ENCODE measurements at regions not wholly inside any gene's neighbourhood (a gene's known extent, or its start where the extent isn't known, plus 50 kb on each side); places are given as distances from the start of the nearest gene placed in this dataset.
"Not testable (repeated sequence)": the region's sequence is repeated elsewhere in the genome, so short reads cannot be mapped to it uniquely, and the experiment has no call there.

DNA sequence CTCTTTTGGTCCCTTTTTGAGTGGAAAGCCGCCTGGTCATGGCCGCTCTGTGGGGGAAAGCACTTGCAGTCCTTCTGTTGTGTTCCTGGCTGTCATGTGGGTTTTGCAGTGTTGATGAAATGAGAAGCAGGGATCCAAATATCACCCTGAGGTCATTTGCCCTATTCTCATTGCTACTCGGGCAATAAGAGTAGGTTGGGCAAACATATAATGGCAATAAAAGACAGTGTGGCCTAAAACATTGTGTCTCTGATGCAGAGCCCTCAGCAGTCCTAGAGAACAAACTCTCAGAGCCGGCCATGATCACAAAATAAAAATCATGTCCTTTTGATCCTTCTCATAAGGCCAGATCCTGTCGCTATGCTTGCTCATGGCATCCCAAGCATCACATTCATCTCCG, 361.1 kb upstream of the KLF4 start:
- no peak for DNase-seq

DNA sequence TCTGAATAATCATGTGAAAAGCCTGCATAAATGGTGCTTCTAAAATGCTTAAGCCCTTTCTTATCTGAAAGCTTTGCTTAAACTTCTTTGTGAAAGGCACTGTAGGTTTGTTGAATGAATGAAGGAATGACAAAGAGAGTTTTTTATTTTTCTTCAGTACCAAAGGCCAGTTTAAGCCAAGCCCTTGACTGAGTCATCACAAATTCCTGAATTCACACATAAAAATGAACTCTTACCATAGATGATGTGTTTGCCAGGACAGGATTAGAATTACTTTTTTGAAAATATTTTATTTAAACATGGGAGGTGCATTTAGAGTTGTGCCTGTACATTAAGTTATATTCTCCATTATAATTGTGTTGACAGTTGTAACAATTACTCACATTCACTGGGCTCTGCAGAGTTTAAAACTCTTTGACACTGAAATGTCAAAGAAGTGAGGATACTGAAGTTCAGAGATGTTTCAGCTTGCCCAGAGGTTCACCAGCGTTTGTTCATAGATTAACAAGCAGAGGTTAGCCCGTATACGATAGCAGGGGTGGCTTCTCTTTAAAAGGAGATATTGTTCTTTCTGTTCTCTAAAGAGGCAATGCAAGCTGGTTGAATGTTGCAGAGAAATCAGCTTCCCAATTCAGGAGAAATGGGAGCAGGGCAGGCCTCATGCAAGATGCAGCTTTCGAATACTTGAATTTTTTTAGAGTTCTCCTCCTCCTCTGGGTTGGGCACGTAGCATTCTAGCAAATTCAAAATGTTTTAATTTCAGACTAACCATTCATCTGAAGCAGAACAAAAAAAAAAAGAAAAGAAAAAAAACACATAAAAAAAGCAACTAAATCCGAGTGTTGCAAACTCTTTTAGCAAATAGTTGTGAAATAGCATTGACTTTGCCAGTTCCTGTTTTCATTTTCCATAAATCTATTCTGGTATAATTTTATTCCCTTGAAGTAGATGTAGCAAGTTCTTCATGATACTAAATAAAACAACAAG, 358.7 kb upstream of the KLF4 start:
- no peak for DNase-seq

DNA sequence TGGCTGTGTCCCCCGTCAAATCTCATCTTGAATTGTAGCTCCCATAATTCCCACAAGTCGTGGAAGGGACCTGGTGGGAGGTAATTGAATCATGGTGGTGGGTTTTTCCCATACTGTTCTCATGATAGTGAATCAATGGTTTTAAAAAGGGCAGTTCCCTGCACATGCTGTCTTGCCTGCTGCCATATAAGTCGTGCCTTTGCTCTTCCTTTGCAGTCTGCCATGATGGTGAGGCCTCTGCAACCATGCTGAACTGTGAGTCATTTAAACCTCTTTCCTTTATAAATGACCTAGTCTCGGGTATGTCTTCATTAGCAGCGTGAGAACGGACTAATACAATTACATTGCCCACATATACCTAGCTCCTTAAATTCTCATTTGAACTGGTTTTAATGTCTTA, 353.0 kb upstream of the KLF4 start:
- no peak for DNase-seq

DNA sequence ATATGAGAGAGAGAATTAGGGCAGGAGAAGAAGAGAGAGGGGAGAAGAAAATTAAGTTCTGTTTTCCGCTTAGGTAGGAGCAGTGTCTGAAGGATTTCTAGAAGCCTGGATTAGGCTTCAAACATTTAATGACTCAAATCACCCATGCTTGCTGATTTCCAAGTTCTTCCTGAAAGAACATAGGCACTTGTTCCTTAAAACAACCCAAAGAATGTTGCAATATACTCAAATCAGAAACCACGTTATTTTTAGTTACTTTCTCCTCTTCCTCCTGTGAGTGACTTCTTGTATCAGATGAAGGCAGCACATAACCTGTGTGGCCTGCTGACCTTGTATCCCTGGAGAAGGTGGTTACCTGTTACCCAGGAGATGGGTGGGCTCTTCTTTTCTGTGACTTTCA, 351.5 kb upstream of the KLF4 start:
- DNase-seq: no peak

DNA sequence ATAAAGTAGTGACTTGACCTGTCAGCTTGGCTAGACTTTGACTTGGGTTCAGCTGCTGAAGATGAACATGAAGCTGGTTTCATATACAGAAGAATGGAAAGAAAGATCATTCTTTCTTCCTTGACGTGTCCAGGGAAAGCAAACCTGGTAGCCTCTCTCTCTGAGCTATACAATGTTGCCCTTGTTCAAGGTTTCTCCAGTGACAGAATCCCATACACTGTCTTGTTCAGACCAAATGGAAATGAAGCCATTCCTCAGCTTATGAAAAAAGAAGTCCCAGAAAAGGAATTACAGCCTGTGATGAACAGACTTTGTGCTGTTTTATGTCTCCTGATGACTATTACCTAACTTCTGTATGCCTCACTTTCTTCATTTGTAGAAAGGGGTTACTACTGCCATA, 349.8 kb upstream of the KLF4 start:
- DNase-seq: no peak

DNA sequence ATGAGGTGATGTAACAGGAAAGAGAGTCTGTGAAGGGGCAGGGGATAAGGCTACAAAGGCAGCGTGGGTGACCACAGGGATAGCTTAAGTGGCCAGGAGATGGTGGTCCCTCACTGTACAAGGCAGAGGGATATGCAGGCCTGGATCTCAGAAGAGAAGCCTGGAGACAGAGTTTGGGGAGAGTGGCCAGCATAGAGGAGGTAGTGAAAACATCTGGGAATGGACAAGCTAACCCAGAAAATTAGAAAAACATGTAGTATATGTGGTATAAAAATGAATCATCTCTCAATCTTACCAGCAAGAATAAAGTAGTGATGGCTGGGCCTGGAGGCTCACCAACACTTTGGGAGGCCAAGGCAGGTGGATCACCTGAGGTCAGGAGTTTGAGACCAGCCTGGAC, 349.2 kb upstream of the KLF4 start:
- DNase-seq: no peak

DNA sequence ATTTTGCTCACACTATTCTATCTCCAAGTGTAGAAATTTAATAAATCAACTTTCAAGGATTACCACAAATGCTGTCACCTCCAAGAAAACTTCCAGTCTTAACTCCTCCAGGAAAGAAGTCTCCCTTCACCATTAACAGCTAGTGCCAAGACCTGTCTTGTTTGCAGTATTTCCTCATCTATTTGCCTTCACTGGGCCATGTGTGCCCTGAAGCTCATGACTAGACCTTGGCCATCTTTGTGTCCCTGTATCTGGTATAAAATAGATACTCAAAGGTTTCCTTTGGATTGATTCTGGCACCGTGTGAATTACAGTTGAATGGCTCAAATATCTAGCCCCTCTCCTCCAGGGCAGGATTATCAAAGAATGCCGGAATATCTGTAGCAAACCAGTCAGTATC, 346.7 kb upstream of the KLF4 start:
- no peak for DNase-seq

DNA sequence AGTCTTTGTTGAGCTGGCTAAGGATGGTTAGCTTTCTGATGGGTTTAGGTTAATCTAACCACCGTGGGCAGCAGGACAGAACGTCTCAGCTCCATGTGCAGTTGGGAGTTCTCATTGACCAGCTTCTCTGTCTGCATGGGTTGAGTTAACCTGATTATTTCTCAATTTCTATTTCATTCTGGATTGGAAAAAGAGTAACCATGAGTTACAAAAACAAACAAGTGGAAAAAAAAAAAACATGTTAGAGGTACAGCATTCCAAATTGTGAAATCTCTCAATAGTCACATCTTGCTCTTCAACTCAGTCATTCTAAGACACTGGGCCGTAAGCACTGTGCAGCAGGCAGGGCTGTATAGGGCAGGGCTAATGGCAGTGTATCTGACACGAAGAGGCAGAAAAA, 343.7 kb upstream of the KLF4 start:
- DNase-seq: no peak

DNA sequence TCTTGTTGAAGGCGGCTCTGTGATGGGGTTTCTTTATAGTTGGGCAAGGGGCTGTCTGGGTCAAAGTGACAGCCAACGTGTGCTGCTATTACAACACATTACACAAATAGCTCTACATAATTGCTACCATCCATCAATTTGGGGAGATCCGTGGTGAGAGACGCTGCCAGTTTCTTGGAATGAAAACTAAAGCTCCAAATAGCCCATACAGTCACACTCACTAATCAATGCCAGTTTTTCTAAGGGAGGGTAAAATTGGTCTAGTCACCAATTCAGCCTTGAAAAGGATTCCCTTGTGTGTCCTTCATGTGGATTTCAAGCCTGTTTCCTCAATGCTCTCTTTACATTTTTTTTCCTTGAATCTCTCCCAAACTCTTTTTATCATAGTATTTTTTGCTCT, 343.3 kb upstream of the KLF4 start:
- DNase-seq: no peak

DNA sequence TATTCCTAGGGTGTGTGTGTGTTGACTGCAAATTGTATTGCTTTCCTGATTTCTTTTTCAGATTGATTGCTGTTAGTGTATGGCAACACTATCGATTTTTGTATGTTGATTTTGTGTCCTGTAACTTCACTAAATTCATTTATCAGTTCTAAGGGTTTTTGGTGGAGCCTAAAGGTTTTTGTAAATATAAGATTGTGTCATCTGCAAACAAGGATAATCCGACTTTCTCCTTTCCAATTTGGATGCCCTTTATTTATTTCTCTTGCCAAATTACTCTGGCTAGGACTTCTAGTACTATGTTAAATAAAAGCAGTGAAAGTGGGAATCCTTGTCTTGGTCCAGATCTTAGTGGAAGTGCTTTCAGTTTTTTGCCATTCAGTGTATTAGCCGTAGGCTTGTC, 340.9 kb upstream of the KLF4 start:
- DNase-seq: no peak

DNA sequence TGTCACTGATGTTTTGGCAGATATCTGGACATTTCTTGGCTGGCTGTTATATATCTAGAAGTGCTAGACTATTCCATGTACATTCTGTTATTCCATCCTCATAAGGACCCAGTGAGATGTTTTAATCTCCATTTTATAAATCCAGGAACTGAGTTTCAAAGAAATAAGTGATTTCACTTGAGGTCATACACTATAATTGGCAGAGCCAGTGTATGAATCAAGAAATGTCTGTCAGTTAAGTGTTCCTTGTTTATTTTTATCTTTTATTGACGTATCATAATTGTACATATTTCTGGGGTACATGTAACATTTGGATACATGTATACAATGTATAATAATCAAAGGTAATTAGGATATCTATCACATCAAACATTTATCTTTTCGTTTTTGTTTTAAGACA, 338.3 kb upstream of the KLF4 start:
- no peak for DNase-seq

DNA sequence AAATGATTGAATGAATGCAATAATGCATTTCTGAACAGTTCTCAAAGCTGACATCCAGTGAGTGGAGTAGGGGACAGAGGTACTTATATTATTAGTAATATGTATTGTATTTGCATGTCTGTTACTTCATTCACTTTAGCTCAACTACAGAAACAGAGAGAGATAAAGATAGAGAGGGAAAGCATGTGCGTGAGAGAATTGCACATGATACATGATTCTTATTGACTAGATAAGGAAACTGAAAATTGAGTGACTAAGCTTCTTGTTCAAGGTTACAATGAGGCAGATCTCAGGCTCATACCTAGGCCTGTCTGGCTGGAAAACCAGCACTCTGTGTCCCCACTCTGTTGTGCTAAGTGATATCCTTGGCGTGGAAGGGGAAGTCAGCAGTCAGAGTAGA, 337.7 kb upstream of the KLF4 start:
- no peak for DNase-seq

DNA sequence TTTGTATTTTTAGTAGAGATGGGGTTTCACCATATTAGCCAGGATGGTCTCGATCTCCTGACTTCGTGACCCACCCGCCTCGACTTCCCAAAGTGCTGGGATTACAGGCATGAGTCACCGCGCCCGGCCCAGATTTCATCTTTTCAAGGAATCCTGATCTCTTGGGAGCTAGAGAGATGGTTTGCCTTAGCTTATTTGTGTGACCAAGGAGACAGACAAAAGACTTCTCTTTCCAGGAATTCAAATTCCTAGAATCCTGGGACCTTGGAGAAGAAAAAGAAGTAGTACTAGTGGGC, 337.1 kb upstream of the KLF4 start:
- not testable (repeated sequence) for DNase-seq

DNA sequence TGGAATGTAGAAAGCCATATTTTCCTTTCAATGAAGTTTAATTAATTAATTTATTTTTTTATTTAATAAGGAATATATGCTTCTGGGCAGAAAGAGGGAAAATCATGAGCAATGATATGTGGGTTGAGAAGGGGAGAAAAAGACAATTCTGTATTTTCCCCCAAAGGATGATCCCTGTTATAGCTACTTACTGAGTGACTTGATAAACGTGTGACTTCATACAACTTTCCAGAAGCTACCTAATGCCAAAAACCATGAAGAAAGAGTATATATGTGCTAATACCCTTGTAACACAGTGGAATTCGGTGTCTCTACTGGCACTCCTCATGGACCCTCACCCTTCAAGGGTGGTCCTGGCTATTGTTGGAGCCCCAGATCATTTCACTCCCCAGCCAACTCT, 335.0 kb upstream of the KLF4 start:
- DNase-seq: no peak

DNA sequence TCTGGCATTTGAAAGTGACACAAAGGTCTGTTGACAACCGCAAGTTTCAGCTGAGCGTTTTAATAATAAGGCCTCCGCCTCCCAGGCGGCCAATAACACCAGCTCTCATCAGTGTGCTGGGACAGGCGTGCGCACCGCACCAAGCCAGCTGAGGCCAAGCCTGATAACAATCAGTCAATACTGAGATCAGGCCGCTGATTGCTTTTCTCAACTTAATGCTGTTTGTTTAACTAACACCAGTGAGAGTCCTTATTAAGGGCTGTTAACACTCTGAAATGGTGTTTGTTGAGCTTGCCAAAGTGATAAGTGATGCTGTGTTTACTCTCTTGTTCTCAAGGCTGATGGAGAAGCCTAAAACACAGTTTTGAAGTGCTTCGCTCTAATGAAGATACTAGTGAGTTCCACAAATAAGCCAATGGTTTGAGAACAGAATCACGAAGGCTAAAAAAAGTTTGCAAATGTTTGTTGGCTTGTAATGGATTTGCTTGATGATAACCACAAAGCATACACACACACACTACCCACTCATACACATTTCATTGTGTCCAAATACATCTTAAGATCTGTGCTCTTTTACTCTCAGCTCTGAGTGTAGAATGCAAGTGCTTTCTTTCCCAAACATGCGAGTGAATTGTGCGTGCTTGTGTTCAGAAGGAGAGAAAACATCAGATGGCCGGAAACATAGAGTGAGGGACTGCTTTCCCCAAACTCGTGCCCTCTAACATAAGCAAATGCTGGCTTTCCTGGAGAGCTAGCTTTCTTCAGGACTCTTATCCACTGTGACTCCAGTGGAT, 330.4 kb upstream of the KLF4 start:
- peak; percentile 93 for DNase-seq

DNA sequence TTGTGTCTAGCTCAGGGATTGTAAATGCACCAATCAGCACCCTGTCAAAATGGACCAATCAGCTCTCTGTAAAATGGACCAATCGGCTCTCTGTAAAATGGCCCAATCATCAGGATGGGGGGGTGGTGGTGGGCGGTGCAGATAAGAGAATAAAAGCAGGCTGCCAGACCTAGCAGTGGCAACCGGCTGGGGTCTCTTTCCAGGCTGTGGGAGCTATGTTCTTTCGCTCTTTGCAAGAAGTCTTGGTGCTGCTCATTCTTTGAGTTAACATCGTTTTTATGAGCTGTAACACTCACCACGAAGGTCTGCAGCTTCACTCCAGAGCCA, 328.9 kb upstream of the KLF4 start:
- not testable (repeated sequence) for DNase-seq

DNA sequence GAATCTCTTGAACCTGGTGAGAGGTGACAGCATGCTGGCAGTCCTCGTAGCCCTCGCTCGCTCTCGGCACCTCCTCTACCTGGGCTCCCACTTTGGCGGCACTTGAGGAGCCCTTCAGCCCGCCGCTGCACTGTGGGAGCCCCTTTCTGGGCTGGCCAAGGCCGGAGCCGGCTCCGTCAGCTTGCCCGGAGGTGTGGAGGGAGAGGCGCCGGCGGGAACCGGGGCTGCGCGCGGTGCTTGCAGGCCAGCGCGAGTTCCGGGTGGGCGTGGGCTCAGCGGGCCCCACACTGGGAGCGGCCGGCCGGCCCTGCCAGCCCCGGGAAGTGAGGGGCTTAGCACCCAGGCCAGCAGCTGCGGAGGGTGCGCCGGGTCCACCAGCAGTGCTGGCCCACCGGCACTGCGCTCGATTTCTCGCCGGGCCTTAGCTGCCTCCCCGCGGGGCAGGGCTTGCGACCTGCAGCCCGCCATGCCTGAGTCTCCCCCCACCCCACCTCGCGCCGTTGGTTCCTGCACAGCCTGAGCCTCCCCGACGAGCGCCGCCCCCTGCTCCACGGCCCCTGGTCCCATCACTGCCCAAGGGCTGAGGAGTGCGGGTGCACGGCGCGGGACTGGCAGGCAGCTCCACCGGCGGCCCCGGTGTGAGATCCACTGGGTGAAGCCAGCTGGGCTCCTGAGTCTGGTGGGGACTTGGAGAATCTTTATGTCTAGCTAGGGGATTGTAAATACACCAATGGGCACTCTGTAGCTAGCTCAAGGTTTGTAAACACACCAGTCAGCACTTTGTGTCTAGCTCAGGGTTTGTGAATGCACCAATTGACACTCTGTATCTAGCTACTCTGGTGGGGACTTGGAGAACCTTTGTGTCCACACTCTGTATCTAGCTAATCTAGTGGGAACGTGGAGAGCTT, 328.3 kb upstream of the KLF4 start:
- not testable (repeated sequence) for DNase-seq

DNA sequence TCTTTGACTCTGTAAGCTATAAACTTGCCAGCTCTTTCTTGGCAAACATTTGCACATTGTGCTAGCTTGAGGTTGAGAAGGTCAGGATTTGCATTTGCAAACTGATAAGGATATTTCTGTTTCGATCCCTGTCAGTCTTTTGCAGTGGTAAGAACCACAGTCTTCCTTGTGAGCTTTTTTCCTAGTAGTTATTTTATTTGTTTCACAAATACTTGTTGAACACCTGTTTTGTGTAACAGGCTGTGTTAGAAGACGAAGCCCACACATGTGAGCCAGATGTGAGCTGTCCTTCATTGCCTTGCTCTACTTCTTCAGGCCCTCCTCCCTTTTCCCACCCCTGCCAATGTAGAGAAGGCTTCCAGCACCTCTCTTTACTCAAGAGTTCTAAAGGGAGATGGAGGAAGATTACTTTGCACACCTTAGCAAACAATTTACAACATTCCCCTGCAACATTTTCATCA, 327.0 kb upstream of the KLF4 start:
- DNase-seq: no peak

DNA sequence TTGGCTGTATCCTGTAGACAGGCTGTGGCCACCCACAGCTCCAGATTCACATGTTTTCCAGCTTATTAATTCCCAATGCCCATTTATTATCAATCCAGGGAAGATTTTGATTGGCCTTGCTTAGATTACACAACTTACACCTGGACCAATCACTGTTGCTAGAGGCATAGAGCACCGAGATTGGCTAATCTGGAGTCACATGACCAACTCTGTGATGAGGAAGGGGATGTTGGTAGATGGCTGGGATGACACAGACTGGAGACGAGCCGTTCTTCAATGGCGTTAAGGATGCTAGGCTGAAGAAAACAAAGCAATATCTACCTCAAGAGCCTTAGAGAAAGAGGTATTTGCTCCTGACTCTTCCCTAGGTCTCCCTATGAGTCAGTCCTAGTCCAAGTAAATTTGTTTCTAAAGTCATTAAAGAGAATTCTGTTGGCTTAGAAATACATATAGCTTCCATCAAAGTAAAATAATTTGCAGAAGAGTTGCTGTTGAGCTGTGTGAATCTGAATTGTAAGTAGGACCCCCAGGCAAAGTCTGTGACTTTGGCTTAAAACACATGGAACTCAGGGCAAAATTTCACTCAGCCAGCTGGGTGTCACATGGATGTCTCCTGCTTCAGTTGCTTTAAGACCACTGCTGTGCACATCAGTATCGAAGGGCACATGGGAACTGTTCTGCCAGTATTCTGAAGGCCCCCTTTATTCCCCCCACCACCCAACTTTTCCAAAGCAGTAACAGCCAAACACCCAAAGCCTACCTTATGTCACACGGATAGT, 326.4 kb upstream of the KLF4 start:
- no peak for DNase-seq

DNA sequence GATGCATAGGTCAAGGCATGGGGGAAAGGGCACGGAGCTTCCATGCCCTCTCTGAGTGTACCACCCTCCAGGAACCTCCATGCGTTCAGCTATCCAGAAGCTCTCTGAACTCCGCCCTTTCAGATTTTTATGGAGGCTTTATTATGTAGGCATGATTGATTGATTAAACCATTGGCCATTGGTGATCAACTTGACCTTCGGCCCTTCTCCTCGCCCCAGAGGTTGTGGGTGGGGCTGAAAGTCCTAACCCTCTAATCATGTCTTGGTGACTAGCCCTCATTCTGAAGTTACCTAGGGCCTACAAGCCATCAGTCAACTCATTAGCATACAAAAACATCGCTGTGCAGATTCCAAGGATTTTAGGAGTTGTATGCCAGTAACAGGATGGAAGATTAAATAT, 323.7 kb upstream of the KLF4 start:
- no peak for DNase-seq

DNA sequence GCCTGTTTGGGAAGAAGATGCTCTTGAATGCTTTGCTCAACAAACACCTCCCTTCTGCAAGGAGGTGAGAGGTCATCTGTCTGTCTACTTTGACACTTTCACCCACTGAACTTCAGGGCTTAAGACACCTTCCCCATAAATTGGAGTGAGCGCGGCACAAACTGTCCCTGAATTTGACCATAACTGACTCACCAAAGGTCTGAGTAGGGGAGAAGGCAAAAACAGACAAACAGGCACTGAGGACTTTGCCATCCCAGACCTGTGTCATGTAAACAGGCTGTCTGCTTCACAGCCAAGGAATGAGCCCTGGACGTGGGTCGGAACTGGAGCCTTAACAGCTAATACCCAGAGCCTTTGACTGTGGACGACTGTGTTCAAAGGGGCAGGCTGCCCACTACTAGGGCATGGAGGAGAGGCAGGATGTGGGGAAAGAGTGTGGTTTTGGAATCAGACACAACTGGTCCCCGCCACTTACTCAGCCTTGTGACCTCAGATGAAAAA, 320.9 kb upstream of the KLF4 start:
- DNase-seq: no peak

DNA sequence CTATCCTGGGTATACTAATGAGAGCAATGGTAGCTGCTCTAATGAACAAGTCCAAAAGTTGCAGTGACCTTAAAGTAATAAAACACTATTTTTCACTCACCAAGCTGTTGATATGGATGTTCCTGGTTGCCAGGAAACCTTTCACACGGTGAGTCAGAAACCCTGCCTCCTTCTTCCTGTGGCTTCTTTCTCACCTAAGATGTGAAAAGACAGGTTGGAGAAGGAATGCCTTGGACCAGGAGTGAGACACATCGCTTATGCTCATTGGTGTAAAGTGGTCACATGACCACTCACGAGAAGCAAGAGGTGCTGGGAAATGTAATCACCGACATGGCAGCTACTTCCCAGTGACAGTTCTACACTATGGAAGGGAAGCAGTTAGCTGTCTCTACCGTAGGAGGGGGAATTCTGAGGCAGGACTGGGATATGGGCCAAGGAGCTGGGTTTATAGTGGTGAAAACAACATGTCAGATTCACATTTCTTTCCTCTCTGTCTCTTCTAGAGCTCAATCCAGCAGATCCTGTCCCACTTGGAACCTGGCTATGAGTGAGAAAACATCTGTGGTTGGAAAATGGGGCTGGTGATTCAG, 320.4 kb upstream of the KLF4 start:
- DNase-seq: no peak

All from NCI-H2029 treated with DMSO at 0.1 percent for 48 hours (cell line).